HG03457 (cell line): ENCODE measurements at regions not wholly inside any gene's neighbourhood (a gene's known extent, or its start where the extent isn't known, plus 50 kb on each side); places are given as distances from the start of the nearest gene placed in this dataset.

Source experiments
- ATAC-seq: cut with Tn5 transposase; IDR thresholded peaks from one replicate; pipeline ENCODE4 v1.9.1; 2021; ENCODE audit warnings: moderate number of reproducible peaks; ENCODE audit not compliant: unreplicated experiment

DNA sequence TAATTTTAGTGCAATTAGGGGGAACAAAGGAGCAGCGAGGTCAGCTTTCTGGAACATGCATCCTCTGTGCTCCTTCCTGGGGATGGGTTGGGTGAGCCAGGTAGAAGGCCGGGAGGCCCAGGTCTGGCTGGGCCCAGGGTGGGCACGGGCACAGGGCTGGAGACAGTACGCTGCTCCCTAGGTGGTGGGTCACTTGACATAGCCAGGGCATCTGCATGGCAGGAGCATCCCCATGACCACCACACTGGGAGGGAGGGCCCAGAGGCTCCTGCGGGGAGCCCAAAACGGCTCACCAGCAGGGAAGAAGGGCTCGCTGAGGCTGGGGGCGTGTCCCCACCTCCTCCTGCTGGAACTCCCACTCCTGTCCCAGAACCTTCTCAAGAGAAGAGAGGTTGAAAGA, 216.8 kb downstream of the NXNL2 start:
- ATAC-seq: no peak

GRCh38 chr9:88753691-88754367, 218.9 kb downstream of the NXNL2 start:
- no peak for ATAC-seq

DNA sequence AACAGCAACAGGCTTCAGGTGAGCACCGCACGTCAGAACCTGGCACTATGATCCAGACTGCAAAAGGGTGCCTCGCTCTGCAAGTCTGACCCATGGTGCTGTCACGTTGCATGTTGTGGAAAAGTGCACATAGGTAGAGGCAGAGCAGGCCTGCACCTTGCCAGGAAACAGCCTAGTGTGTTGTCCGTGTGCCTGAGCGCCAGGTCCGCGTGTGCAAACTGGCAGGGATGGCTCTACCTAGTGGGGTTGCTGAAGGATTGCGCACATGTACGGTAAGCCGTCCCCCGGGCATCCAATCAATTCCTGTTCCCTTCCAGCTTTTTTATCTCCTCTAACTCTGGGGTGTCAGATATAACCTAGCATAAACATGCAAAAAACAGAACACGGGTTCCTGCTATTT, 219.5 kb downstream of the NXNL2 start:
- no peak for ATAC-seq

GRCh38 chr9:88754886-88755285, 219.9 kb downstream of the NXNL2 start:
- no peak for ATAC-seq

DNA sequence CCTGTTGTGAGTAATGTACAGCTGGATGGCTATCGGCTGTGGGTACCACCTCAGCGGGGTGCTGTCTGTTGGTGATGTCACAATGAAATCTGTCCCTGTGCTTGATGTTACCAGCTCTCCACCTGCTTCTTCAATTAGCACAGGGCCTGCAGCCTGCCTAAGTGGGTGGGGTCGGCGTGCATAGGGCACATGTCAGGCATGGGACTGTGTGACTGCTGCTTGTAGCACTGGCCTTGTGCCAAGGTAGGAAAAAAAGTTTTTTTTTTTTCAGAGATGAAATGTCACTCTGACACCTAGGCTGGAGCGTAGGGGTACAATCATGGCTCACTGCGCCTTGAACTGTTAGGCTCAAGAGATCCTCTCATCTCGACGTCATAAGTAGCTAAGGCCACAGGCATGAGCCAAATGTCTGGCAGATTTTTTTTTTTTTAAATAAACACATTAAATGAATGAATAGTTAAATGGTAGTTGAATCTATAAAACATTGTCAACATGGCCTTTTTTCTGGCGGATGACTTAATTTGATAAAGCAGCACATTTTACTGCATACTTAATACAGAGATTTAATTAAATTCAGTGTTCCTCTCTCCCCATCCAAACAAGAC, 222.5 kb downstream of the NXNL2 start:
- ATAC-seq: no peak

DNA sequence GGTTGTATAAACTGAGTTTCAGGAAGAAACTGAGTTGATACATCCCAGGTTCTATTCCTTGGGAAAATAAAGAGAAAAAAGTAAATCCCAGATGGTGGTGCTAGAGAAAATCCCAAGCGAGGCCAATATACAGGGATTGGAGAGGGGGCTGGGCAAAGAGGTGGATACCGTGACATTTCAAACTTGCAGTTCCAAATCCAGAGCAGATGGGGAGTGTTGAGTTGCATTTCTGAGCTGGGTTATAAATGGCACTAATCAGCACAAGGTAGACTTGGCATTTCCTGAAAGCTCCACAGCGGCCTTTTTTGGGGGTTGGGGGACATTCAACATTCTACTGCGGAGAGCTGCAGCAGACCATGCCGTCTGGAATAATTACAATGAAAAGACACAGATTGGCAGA, 224.4 kb downstream of the NXNL2 start:
- no peak for ATAC-seq

- ATAC-seq: no peak
These were observed 224.3 kb upstream of the S1PR3 start for GRCh38 chr9:88766778-88767503.

- ATAC-seq: no peak
These were observed 223.8 kb upstream of the S1PR3 start for GRCh38 chr9:88767504-88767790.

DNA sequence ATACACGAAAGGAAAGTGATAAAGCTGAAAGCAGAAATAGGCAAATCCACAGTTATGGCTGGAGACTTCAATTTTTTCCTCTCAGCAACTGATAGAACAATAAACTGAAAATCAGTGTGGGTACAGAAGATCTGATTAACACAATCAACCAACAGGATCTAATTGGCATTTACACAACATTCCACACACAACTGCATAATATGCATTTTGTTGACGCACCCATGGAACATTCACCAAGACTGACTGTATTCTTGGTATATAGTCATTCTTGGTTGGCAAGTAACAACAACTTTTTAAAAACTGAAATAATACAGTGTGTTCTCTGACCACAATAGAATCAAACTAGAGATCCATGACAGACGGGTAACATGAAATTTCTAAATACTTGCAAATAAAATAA, 218.7 kb upstream of the S1PR3 start:
- no peak for ATAC-seq

GRCh38 chr9:88773126-88773525, 218.1 kb upstream of the S1PR3 start:
- ATAC-seq: no peak

DNA sequence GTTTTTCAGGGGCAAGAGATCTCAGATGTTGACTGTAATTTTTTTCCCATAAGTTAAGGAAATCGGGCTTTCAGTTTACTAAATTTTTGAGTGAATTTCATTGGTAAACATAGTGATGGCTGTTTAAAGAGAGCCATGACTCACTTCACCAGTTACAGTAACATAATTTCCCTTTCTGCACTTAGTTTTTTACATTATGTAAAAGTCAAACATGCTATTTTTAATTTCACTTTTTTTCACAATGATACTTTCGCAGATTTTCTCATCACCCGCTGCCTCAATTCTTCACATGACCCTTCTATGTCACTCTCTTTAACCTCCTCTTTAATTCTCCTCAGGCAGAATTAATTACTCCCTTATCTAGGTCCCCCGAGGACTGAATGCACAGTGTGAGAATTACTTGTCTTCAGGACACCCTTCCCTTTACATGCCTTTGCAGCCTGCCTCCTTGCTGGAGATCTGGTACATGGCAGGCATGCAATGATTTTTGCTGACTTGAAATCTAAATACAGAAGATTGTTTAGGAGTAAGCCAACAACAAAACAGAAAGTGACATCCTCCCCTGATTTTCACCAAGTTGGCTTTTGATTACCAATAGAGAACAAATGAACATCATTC, 217.5 kb upstream of the S1PR3 start:
- ATAC-seq: no peak

- ATAC-seq: no peak
These were observed 216.2 kb upstream of the S1PR3 start for GRCh38 chr9:88775037-88775471.

DNA sequence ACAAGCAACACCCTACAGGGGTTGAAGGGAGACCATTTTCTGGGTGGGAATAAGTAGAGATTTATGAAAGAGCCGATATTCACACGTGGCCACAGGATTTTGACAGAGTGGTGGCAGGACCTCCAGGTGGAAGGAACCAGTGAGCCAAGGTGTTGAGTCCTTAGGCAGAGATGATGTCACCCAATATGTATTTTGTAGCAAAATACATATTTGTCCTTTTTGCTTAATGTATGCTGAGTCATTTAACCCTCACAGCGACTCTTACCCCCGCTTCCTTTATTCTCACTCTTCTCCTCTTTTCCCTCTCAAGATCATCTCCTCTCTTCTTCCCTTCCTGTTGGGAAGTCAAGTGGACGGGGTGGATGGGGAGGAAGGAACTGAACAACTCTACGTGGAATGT, 215.7 kb upstream of the S1PR3 start:
- ATAC-seq: no peak

DNA sequence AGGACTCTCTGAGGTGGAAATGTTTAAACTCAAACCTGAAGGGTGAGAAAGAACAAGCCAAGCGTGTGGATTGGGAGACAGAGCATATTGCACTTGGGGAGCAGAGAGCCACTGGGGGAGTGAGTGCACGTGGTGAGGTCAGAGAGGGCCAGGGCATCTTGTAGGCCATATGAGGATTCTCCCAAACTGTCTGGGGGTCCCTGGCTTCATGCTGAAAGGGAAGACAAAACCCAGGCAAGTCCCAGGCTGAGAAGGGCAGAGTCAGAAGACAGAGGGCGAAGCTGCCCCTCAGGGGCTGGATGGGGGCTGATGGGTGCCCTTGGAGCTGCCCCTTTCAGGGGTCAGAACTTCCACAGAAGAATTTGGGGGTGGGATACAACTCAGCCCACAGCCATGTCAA, 215.3 kb upstream of the S1PR3 start:
- ATAC-seq: no peak

DNA sequence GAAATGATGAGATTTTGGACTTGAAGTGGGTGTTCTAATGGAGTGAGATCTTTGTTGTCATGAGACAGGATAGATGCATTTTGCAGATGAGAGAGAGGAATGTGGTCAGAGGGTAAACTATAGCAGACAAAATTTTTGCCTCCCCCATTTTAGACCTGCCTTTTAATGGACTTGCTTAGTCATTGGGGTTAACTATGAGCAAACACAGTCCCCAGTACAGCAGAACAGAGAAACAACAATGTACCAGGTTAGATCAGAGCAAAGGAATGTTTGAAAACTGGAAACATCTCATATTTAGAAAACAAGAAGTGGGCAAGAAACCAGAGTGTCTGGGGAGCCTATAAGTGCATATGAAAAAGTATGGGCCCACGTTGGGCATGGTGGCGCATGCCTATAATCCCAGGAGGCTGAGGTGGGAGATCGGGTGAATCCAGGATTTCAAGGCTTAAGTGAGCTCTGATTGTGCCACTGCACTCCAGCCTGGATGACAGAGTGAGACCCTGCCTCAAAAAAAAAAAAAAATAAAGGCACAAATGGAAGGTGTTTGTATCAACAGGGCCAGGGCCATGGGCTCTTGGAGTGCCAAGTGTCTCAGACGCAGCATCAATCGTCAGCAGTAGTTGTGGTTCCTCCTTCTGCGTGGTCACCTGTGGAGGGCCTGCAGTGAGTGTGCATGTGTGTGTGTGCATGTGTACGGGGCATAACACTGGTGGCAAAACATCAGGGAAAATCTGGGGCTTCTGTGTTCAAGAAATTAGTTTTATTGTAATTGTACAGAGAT, 214.4 kb upstream of the S1PR3 start:
- no peak for ATAC-seq

DNA sequence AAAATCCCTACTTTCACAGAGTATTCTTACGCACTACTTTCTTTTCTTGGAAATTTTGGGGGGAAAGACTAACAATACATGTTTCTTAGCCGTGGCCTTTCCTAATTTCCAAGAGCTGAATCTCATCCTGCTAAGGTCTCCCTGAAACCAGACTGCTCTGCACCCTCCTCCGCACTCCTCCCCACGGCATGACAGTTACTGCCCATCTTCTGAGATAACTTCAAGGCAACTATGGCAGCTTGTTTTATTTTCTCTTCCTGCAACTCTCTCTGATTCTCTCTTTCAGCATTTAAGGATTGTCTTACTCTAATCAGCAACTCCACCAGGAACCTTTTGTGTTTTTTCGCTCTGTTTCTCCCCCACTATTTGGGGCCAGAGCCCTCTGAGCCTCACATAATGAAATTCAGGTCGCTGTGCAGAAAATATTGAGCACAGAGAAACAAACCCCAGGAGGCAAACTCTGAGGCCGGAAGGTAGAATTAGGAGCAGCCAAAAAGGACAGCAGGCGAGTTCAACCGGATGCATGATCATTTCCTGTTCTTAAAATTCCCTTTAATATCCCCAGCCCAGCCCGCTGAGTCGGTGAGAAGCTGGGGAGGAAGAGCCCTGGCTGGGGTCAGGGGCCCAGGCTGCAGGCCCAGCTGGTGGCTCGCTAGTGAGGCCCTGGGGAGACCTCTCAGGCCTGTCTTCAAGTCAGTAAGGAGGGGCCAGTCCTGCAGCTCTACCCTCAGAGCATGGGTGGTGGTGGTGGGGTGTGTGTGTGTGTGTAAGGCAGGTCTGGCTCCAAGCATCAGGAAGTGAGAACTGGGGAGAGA, 213.6 kb upstream of the S1PR3 start:
- ATAC-seq: no peak

GRCh38 chr9:88781628-88782391, 209.5 kb upstream of the S1PR3 start:
- no peak for ATAC-seq

GRCh38 chr9:88782931-88783710, 208.1 kb upstream of the S1PR3 start:
- no peak for ATAC-seq

DNA sequence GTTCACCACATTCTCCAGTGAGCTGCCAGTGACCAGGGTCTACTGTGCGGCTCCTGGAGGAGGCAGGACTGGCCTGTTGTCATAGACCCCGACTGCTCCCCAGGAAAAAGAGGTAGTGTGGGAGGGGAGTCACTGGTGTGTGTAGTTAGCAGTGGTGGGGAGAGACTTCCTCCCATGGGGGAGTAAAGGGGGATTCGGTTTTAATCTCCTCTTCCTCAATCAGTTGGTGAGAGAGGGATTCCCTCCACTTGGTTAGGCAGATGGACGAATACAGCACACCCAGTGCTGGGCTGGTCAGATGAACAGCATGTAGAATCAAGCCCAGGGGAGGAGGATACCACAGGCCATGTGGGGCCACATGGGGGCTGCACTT, 207.6 kb upstream of the S1PR3 start:
- ATAC-seq: no peak
